ENCODE measurements at regions not wholly inside any gene's neighbourhood (a gene's known extent, or its start where the extent isn't known, plus 50 kb on each side); places are given as distances from the start of the nearest gene placed in this dataset.

GRCh38 chr7:118720632-118721031, 496.1 kb downstream of the ANKRD7 start:
- no peak overlapping the region for H2BK5ac ChIP-seq (ENCODE audit: low read depth, low read length, poor library complexity, severe bottlenecking)
- CTCF ChIA-PET, result no interaction called here
- intact Hi-C loops (cut with micrococcal nuclease) (no loop called here), in situ Hi-C loops (cut with MboI; ENCODE audit: low sequenced_read_pairs) (no loop called here), dilution Hi-C loops (cut with HindIII; ENCODE audit: low sequenced_read_pairs, unreplicated experiment) (no loop called here)
- H4K91ac ChIP-seq (ENCODE audit: insufficient read depth, low read depth, low read length), result no peak overlapping the region
- no CpG with 5 or more reads among the region's 4 CpGs for WGBS, 2 experiments (ENCODE audit: extremely low coverage in 2 of 2, insufficient read length in 1 of 2)
- H3K4me1 ChIP-seq (ENCODE audit: control insufficient read depth, insufficient read depth, low read length), result no peaks in the 10 kb centered on the region
- no peak overlapping the region for H4K8ac ChIP-seq (ENCODE audit: low read depth in 2 of 2, low read length in 2 of 2)
- no peak overlapping the region for H2AK5ac ChIP-seq (ENCODE audit: low read depth, low read length)
- no peak overlapping the region for H2AFZ ChIP-seq (replicated peaks; ENCODE audit: low read length, poor library complexity)
- H3K27ac ChIP-seq (ENCODE audit: insufficient read depth, low read length), result no peak overlapping the region
- no peak overlapping the region for H3K18ac ChIP-seq (ENCODE audit: low read depth, low read length)
- no peak overlapping the region for H3K4me2 ChIP-seq (ENCODE audit: low read depth, low read length)
- H3K4ac ChIP-seq (ENCODE audit: low read depth, low read length), result no peak overlapping the region
- POLR2A ChIA-PET (ENCODE audit: unreplicated experiment), result no interaction called here
- H3K4me3 ChIP-seq (ENCODE audit: insufficient read depth, low read depth, low read length), result no peak overlapping the region
- H3K9me1 ChIP-seq (ENCODE audit: insufficient read depth, low read length), result no peaks in the 10 kb centered on the region
- no peak overlapping the region for H3K56ac ChIP-seq (ENCODE audit: extremely low read depth, insufficient read depth, low read length)
- H3K27me3 ChIP-seq (ENCODE audit: control insufficient read depth, insufficient read depth, low read length), result no peaks in the 10 kb centered on the region
- no peak overlapping the region for H3K23ac ChIP-seq (ENCODE audit: low read depth, low read length)
- no peak overlapping the region for H2BK15ac ChIP-seq (ENCODE audit: low read depth, low read length)
- H3K14ac ChIP-seq (replicated peaks; ENCODE audit: low read depth, low read length), result no peak overlapping the region
- H3K79me1 ChIP-seq (ENCODE audit: low read depth in 1 of 2, low read length in 2 of 2), result no peaks in the 10 kb centered on the region
- no peaks in the 10 kb centered on the region for H3K36me3 ChIP-seq (ENCODE audit: control insufficient read depth, insufficient read depth, low read length)
- no peak overlapping the region for H3K9ac ChIP-seq (ENCODE audit: low read depth, low read length)
- no peak overlapping the region for H4K5ac ChIP-seq (ENCODE audit: low read depth, low read length)
- no peak overlapping the region for H2AK9ac ChIP-seq (replicated peaks; ENCODE audit: low read depth, low read length, poor library complexity)
- H4K20me1 ChIP-seq (ENCODE audit: insufficient read depth, low read length), result no peaks in the 10 kb centered on the region
- no peak overlapping the region for H2BK20ac ChIP-seq (ENCODE audit: low read depth, low read length)
- H3K9me3 ChIP-seq (ENCODE audit: control insufficient read depth, insufficient read depth, low read length), result no peaks in the 10 kb centered on the region
- no TSS peak for BruUV-seq (replicated peaks)
- TF ChIP-seq MXI1 (IDR thresholded peaks at IDR 0.05; ENCODE audit: borderline replicate concordance, low read depth, low read length) (no peak), MAZ (IDR thresholded peaks at IDR 0.05; ENCODE audit: borderline replicate concordance, low read depth, low read length) (no peak), RAD21 (IDR thresholded peaks at IDR 0.05; ENCODE audit: low read length) (no peak), CHD1 (IDR thresholded peaks at IDR 0.05; ENCODE audit: low read depth, low read length) (no peak), CEBPB (IDR thresholded peaks at IDR 0.05; ENCODE audit: low read depth, low read length) (no peak), RCOR1 (IDR thresholded peaks at IDR 0.05; ENCODE audit: insufficient replicate concordance, low read length) (no peak), SMC3 (IDR thresholded peaks at IDR 0.05; ENCODE audit: low read depth, low read length) (no peak), RFX5 (IDR thresholded peaks at IDR 0.05; ENCODE audit: low read depth, low read length) (no peak), POLR2A (IDR thresholded peaks at IDR 0.05; ENCODE audit: low read depth, low read length) (no peak)
- TF ChIP-seq, protein P1, sequence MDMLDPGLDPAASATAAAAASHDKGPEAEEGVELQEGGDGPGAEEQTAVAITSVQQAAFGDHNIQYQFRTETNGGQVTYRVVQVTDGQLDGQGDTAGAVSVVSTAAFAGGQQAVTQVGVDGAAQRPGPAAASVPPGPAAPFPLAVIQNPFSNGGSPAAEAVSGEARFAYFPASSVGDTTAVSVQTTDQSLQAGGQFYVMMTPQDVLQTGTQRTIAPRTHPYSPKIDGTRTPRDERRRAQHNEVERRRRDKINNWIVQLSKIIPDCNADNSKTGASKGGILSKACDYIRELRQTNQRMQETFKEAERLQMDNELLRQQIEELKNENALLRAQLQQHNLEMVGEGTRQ (IDR thresholded peaks at IDR 0.05; ENCODE audit: low read depth, low read length), result no peak
- no peak overlapping the region for H2BK120ac ChIP-seq (ENCODE audit: low read depth, low read length)
- ATAC-seq (ENCODE audit: low read depth) (no peak), DNase-seq (no peak)

Data from IMR-90 (cell line).